SU-DHL-6 (cell line): ENCODE measurements at regions not wholly inside any gene's neighbourhood (a gene's known extent, or its start where the extent isn't known, plus 50 kb on each side); places are given as distances from the start of the nearest gene placed in this dataset.
A peak's percentile ranks its signal among the peaks of the same experiment; 100 is the strongest.

Experiments used
- H2AFZ ChIP-seq: fragments of 200-600 bp; sonication (generic); 2 replicates; pipeline ENCODE4 v1.6.1; 2014; ENCODE audit warnings: low read depth, mild to moderate bottlenecking, moderate library complexity, mixed read lengths, antibody characterized with exemption, low read length; ENCODE audit not compliant: severe bottlenecking
- H3F3A ChIP-seq: fragments of 200-600 bp; shearing (Covaris generic); 2 replicates; pipeline ENCODE4 v1.6.0; 2016; ENCODE audit warnings: antibody characterized with exemption, mild to moderate bottlenecking; ENCODE audit not compliant: insufficient read depth
- H3K27ac ChIP-seq: fragments of 200-600 bp; sonication (generic); 2 replicates; pipeline ENCODE4 v1.5.1; 2016; ENCODE audit warnings: low read depth, mild to moderate bottlenecking, low read length, moderate library complexity, mixed read lengths
- H3K27me3 ChIP-seq: fragments of 200-600 bp; sonication (generic), shearing (Covaris generic); 2 replicates; pipeline ENCODE4 v1.6.0; 2014; ENCODE audit warnings: mild to moderate bottlenecking, low read length
- H3K36me3 ChIP-seq: fragments of 200-600 bp; sonication (generic); 2 replicates; pipeline ENCODE4 v1.6.1; 2014; ENCODE audit warnings: mild to moderate bottlenecking, low read length, mixed read lengths
- H3K4me2 ChIP-seq: fragments of 300-600, 200-600 bp; shearing (Covaris generic), sonication (generic); 2 replicates; pipeline ENCODE4 v1.6.0; 2014; ENCODE audit warnings: low read length, low read depth, mild to moderate bottlenecking; ENCODE audit not compliant: poor library complexity, severe bottlenecking
- H3K4me3 ChIP-seq: fragments of 200-600 bp; sonication (generic); 2 replicates; pipeline ENCODE4 v1.5.1; 2014; ENCODE audit warnings: antibody characterized with exemption, low read length, mild to moderate bottlenecking, mixed read lengths; ENCODE audit not compliant: insufficient read depth, poor library complexity, severe bottlenecking
- H3K79me2 ChIP-seq: fragments of 200-600 bp; sonication (generic); 2 replicates; pipeline ENCODE4 v1.6.1; 2014; ENCODE audit warnings: mild to moderate bottlenecking, low read length, moderate library complexity; ENCODE audit not compliant: insufficient read depth
- H3K9ac ChIP-seq: fragments of 200-600 bp; sonication (generic); 2 replicates; pipeline ENCODE4 v1.7.0; 2014; ENCODE audit warnings: mild to moderate bottlenecking, low read length
- H3K9me2 ChIP-seq: fragments of 200-600 bp; sonication (generic); replicated peaks from 2 replicates; pipeline ENCODE4 v1.6.1; 2014; ENCODE audit warnings: low read length; ENCODE audit not compliant: insufficient read depth
- H3K9me3 ChIP-seq: fragments of 200-600 bp; sonication (generic); 2 replicates; pipeline ENCODE4 v1.6.1; 2014; ENCODE audit warnings: low read length, mixed read lengths; ENCODE audit not compliant: insufficient read depth
- H4K20me1 ChIP-seq: fragments of 200-600 bp; sonication (generic); 2 replicates; pipeline ENCODE4 v1.6.1; 2014; ENCODE audit warnings: low read depth, mild to moderate bottlenecking, antibody characterized with exemption, low read length, moderate library complexity, mixed read lengths
- CTCF ChIP-seq: fragments of 200-600 bp; sonication (generic); IDR thresholded peaks from one replicate; pipeline ENCODE4 v1.5.1; 2017; ENCODE audit warnings: antibody characterized with exemption, mild to moderate bottlenecking, low read length, moderate library complexity; ENCODE audit not compliant: insufficient read depth, poor library complexity, severe bottlenecking
- EZH2phosphoT487 ChIP-seq: fragments of 200-600 bp; sonication (generic), shearing (Covaris generic); conservative IDR thresholded peaks from 2 replicates; pipeline ENCODE4 v1.6.1; 2018; ENCODE audit warnings: mild to moderate bottlenecking, antibody characterized with exemption, low read length, moderate library complexity, mixed read lengths

GRCh38 chr3:161754420-161755053 lies 257.9 kb downstream of the OTOL1 start:
- no peaks in the 10 kb centered on the region for H3F3A ChIP-seq
- no peak overlapping the region for H3K4me2 ChIP-seq
- H3K9me2 ChIP-seq, result no peaks in the 10 kb centered on the region
- no peaks in the 10 kb centered on the region for H4K20me1 ChIP-seq
- no peak overlapping the region for H3K4me3 ChIP-seq
- no peaks in the 10 kb centered on the region for H3K79me2 ChIP-seq
- H2AFZ ChIP-seq, result no peak overlapping the region
- H3K27me3 ChIP-seq, result no peaks in the 10 kb centered on the region
- H3K36me3 ChIP-seq, result no peaks in the 10 kb centered on the region
- no peak overlapping the region for H3K9ac ChIP-seq
- no peak overlapping the region for H3K27ac ChIP-seq
- TF ChIP-seq CTCF, result no peak
- no peak for TF ChIP-seq EZH2phosphoT487
- no peaks in the 10 kb centered on the region for H3K9me3 ChIP-seq

GRCh38 chr3:161759444-161759843 lies 262.8 kb downstream of the OTOL1 start:
- Histone ChIP-seq H3K27ac (no peak overlapping the region), H3K9me2 (no peaks in the 10 kb centered on the region), H3K27me3 (no peaks in the 10 kb centered on the region), H4K20me1 (no peaks in the 10 kb centered on the region), H3K4me2 (no peak overlapping the region), H3K4me3 (no peak overlapping the region), H3F3A (no peaks in the 10 kb centered on the region), H3K79me2 (no peaks in the 10 kb centered on the region), H2AFZ (peak overlapping the region; percentile 19), H3K9ac (no peak overlapping the region), H3K9me3 (no peaks in the 10 kb centered on the region), H3K36me3 (no peaks in the 10 kb centered on the region)
- TF ChIP-seq CTCF (no peak), EZH2phosphoT487 (no peak)

GRCh38 chr3:161766331-161766730 lies 269.7 kb downstream of the OTOL1 start:
- no peak overlapping the region for H2AFZ ChIP-seq
- H3K27ac ChIP-seq, result no peak overlapping the region
- TF ChIP-seq CTCF, result no peak
- no peak for TF ChIP-seq EZH2phosphoT487
- no peaks in the 10 kb centered on the region for H3K9me3 ChIP-seq
- H3F3A ChIP-seq, result no peaks in the 10 kb centered on the region
- no peak overlapping the region for H3K9ac ChIP-seq
- no peak overlapping the region for H3K4me3 ChIP-seq
- H3K27me3 ChIP-seq, result no peaks in the 10 kb centered on the region
- H3K79me2 ChIP-seq, result no peaks in the 10 kb centered on the region
- no peak overlapping the region for H3K4me2 ChIP-seq
- no peaks in the 10 kb centered on the region for H4K20me1 ChIP-seq
- no peaks in the 10 kb centered on the region for H3K9me2 ChIP-seq
- no peaks in the 10 kb centered on the region for H3K36me3 ChIP-seq
